Duodenal mucosa (tissue), 2 donors: ENCODE measurements at regions not wholly inside any gene's neighbourhood (a gene's known extent, or its start where the extent isn't known, plus 50 kb on each side); places are given as distances from the start of the nearest gene placed in this dataset.

Source experiments
- H3K27ac ChIP-seq: one replicate; pipeline ENCODE4 v1.7.0; 2013; ENCODE audit warnings: low read depth, low read length
- H3K27me3 ChIP-seq, 2 donors: one replicate each; pipeline ENCODE4 v1.7.0; 2013; ENCODE audit warnings: low read length in 2 of 2, control low read depth in 1 of 2; ENCODE audit not compliant: insufficient read depth in 2 of 2, control insufficient read depth in 1 of 2
- H3K36me3 ChIP-seq, 2 donors: one replicate each; pipeline ENCODE4 v1.7.0; 2013; ENCODE audit warnings: low read length in 2 of 2, control low read depth in 1 of 2; ENCODE audit not compliant: insufficient read depth in 2 of 2, control insufficient read depth in 1 of 2
- H3K4me1 ChIP-seq, 2 donors: one replicate each; pipeline ENCODE4 v1.7.0; 2013; ENCODE audit warnings: low read length in 2 of 2, control low read depth in 1 of 2; ENCODE audit not compliant: insufficient read depth in 2 of 2, control insufficient read depth in 1 of 2
- H3K4me3 ChIP-seq, 2 donors: one replicate each; pipeline ENCODE4 v1.7.0; 2013; ENCODE audit warnings: low read length in 2 of 2, low read depth in 1 of 2
- H3K9ac ChIP-seq, 2 donors: one replicate each; pipeline ENCODE4 v1.7.0; 2013; ENCODE audit warnings: low read length in 2 of 2, low read depth in 1 of 2
- H3K9me3 ChIP-seq, 2 donors: one replicate each; pipeline ENCODE4 v1.7.0; 2013; ENCODE audit warnings: low read length in 2 of 2, control low read depth in 1 of 2; ENCODE audit not compliant: control insufficient read depth in 1 of 2

DNA sequence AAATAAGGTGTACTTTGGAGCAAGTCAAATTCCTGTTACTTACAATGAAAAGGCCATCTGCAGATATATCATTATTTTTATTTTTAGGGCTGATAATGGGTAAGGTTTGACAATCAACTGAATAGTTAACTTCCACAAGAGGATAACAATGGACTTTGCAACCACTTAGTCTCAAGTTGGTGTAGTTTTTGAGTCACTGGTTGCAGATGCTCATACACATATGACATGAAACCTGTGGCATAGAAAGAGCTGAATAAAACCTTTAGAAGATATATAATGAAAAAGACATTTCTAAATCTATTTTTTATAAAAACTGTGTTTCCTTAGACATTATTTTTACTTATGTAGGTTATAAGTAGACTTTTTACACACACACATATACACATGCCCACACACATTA is 2110.9 kb downstream of the PCDH7 start:
- no peaks in the 10 kb centered on the region for H3K27me3 ChIP-seq
- no peak overlapping the region for H3K4me3 ChIP-seq
- H3K9me3 ChIP-seq = peaks cover 0 to 4% of the 10 kb centered on the region in 2 donors
- no peak overlapping the region for H3K27ac ChIP-seq
- no peaks in the 10 kb centered on the region for H3K36me3 ChIP-seq
- no peaks in the 10 kb centered on the region for H3K4me1 ChIP-seq
- no peak overlapping the region for H3K9ac ChIP-seq

DNA sequence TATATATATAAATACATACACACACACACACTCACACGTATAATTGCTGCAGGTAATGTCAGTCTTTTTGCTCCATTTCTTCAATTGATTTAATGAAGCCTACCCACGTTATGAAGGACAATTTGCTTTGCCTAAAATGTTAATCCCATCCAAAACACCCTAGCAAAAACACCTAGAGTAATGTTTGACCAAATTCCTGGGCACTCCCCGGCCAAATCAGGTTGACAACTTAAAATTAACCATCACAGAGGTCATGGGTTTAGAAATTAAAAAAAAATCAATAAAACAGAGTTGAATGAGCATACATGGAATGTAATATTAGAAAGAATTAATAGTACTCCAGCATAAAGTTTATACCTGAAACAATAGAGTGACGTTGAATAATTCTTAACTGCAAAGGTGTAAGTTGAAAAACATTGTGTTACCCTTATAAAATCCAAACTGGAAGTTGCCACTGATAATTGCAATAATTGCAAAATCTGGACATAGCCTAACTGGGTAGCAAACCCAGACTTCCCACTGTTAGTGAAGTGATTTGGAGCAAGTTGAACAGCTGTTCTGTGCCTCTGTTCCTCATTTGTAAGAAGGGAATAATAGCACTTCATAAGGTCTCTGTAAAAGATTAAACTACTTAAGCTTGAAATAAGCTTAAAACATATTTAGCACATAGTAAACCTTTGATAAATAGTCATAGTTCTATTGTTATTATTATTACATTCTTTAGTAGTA is 2120.5 kb downstream of the PCDH7 start:
- Histone ChIP-seq H3K27me3 (no peaks in the 10 kb centered on the region), H3K27ac (no peak overlapping the region), H3K9me3 (no peaks in the 10 kb centered on the region), H3K4me3 (no peak overlapping the region), H3K36me3 (no peaks in the 10 kb centered on the region), H3K9ac (no peak overlapping the region), H3K4me1 (no peaks in the 10 kb centered on the region)

DNA sequence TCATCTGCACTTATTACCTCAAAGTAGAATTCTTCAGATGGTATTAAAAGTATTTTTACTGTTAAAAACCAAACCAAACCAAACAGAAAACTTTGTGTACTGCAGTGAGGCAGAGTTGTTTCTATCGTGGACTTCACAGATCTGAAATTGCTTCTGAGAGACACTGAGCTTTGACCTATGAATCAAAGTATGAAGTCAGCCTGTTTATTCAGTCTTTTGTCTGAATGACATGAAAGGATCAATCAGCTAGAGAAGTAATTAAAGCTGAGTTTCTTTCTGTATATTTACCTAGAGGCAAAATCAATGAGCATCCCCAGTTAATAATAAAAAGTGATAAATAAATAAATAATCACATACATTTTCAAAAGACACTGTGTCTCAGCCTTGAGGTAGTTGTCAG is 2121.0 kb downstream of the PCDH7 start:
- no peaks in the 10 kb centered on the region for H3K9me3 ChIP-seq
- H3K27ac ChIP-seq = no peak overlapping the region
- H3K36me3 ChIP-seq = no peaks in the 10 kb centered on the region
- no peak overlapping the region for H3K9ac ChIP-seq
- no peaks in the 10 kb centered on the region for H3K4me1 ChIP-seq
- H3K27me3 ChIP-seq = no peaks in the 10 kb centered on the region
- no peak overlapping the region for H3K4me3 ChIP-seq

DNA sequence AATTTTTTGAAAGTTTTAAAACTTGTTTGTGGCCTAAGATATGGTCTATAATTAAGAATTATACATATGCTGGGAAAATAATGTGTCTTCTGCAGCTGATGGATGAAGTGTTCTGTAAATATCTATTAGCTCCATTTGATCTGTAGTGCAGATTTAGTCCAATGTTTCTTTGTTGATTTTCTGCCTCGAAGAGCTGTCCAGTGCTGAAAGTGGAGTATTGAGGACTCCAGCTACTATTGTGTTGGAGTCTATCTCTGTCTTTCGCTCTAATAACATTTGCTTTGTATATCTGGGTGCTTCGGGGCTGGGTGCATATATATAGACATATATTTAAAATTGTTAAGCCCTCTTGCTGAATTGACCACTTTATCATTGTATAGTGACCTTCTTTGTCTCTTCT is 2127.3 kb downstream of the PCDH7 start:
- H3K4me3 ChIP-seq = no peak overlapping the region
- H3K27me3 ChIP-seq = no peaks in the 10 kb centered on the region
- H3K9me3 ChIP-seq = peaks cover 0 to 9% of the 10 kb centered on the region in 2 donors
- H3K27ac ChIP-seq = no peak overlapping the region
- no peaks in the 10 kb centered on the region for H3K4me1 ChIP-seq
- no peaks in the 10 kb centered on the region for H3K36me3 ChIP-seq
- no peak overlapping the region for H3K9ac ChIP-seq

DNA sequence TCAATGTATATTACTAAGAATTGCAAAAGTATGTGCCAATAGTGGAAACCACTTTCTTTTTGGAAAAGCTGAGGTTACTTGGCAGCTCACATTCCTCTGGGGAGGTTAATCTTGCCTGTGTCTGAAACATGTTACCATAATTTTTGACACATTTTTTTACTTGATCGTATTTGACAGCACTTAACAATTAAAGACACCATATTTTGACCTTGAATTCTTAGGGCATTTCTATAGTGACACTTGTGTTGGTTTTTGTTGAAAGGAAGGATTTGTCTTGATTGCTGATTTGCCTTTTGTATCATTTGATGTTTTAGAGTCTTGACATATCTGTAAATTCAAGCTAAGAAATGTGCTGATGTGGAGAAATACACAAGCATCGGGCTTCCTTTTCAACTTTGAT is 2135.5 kb downstream of the PCDH7 start:
- Histone ChIP-seq H3K9ac (no peak overlapping the region), H3K36me3 (no peaks in the 10 kb centered on the region), H3K27me3 (no peaks in the 10 kb centered on the region), H3K9me3 (peaks cover 0 to 5% of the 10 kb centered on the region in 2 donors), H3K27ac (no peak overlapping the region), H3K4me3 (no peak overlapping the region), H3K4me1 (no peaks in the 10 kb centered on the region)

DNA sequence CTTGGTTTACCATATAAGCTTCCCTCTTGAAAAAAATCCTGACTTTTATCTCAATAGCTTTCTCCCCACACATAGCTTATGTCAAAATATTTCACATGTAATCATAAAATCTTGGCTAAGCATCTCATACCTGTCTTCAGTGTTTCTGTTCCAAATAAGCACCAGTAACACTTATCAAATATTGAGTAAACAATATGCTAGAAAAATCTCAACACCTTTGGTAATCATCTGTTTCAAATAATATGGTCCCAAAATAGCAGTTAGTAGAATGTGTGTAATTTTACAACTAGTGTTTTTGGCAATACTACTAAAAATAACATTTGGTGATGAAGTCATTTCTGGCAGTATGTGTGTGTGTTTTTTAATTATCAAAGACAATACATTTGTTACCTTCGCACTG is 2138.2 kb downstream of the PCDH7 start:
- Histone ChIP-seq H3K27ac (no peak overlapping the region), H3K4me1 (no peaks in the 10 kb centered on the region), H3K27me3 (no peaks in the 10 kb centered on the region), H3K36me3 (no peaks in the 10 kb centered on the region), H3K4me3 (no peak overlapping the region), H3K9me3 (peaks cover 0 to 3% of the 10 kb centered on the region in 2 donors), H3K9ac (no peak overlapping the region)

DNA sequence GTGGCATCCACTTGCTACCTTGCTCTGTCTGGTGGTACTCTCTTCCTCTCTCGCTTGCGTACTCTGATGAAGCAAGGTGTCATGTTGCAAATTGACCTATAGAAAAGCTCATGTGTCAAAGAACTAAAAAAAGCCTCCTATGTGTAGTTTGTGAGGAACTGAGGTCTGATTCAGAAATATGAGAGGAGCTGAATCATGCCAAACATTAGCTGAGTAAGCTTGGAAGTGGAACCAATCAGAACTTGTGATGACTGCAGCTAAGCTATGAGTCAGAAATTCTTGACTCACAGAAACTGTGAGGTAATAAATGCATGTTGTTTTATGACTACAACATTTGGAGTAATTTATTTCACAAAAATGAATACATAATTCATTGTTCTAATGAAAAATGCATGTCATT is 2138.8 kb downstream of the PCDH7 start:
- H3K4me3 ChIP-seq = no peak overlapping the region
- no peaks in the 10 kb centered on the region for H3K4me1 ChIP-seq
- no peak overlapping the region for H3K9ac ChIP-seq
- H3K36me3 ChIP-seq = no peaks in the 10 kb centered on the region
- H3K9me3 ChIP-seq = peaks cover 0 to 3% of the 10 kb centered on the region in 2 donors
- H3K27me3 ChIP-seq = no peaks in the 10 kb centered on the region
- H3K27ac ChIP-seq = no peak overlapping the region

DNA sequence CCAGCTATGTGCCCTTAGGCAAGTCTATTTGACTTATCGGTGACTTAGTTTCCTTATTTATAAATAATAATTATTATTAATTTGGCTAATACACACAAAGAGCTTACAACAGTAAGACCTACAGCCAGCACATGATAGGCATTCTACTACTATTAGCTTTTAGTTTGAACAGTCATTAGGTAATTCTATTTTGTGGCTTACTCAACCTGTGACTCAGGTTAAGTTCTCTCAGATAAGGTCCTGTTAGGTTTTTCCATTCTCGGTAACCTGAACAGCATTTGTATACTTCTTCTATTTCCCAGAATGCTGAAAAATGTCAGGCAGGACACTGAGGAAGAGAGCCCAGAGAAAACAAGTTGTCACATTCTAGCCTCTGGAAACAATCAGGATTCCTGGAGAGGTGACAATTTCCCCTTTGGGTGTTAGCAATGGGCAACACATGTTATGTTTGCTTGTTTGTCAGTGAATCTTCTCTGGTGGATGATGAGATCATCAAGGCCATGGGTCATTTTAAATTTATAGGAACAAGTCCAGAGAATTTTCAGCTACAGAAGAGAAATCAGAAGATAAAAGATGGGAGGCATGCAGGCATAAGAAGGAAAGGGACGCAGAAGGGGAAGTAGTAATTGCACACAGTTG is 2144.7 kb downstream of the PCDH7 start:
- H3K4me3 ChIP-seq = no peak overlapping the region
- no peaks in the 10 kb centered on the region for H3K36me3 ChIP-seq
- no peak overlapping the region for H3K27ac ChIP-seq
- no peak overlapping the region for H3K9ac ChIP-seq
- no peaks in the 10 kb centered on the region for H3K9me3 ChIP-seq
- no peaks in the 10 kb centered on the region for H3K4me1 ChIP-seq
- no peaks in the 10 kb centered on the region for H3K27me3 ChIP-seq

DNA sequence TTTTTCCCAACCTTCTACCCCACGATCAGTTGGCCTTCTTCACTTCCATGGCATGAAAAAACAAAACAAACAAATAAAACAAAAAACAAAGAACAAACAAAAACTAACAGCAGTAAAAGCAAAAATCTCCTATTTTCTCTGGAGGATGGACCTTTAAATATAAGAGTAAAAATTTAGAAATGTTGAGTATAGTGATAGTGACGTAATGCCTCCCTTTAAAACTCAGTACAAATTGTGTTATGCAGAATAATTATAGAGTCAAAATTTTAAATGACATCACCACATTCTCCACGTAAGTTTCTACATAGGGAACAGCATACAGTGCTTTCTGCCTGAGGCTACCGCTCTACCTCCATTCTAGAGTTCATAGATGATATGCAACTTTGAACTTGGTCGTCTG is 2156.4 kb downstream of the PCDH7 start:
- Histone ChIP-seq H3K27ac (no peak overlapping the region), H3K27me3 (no peaks in the 10 kb centered on the region), H3K9me3 (no peaks in the 10 kb centered on the region), H3K36me3 (no peaks in the 10 kb centered on the region), H3K9ac (no peak overlapping the region), H3K4me3 (no peak overlapping the region), H3K4me1 (no peaks in the 10 kb centered on the region)

DNA sequence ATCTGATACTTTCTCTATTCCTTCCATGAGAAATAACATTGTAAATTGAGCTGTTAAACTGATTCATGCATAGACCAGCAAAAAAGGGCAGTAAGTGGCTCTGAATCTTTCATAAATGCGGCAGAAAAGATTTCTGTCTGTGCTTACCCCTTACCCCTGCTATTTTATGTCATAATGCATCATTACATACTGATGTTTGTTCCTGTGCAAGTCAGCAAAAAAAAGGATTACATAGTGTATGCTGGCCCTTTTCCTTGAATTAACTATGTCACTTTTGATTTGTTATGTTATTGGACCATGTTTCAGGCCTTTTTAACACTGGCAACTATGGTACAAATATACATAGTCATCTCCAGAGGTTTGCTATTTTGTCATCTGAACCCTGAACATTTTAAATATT is 2159.7 kb downstream of the PCDH7 start:
- H3K9me3 ChIP-seq = no peaks in the 10 kb centered on the region
- no peaks in the 10 kb centered on the region for H3K27me3 ChIP-seq
- H3K27ac ChIP-seq = no peak overlapping the region
- no peak overlapping the region for H3K9ac ChIP-seq
- no peaks in the 10 kb centered on the region for H3K36me3 ChIP-seq
- no peaks in the 10 kb centered on the region for H3K4me1 ChIP-seq
- no peak overlapping the region for H3K4me3 ChIP-seq
